HFF-Myc (cell line): ENCODE measurements at regions not wholly inside any gene's neighbourhood (a gene's known extent, or its start where the extent isn't known, plus 50 kb on each side); places are given as distances from the start of the nearest gene placed in this dataset.

Source experiments
- DNase-seq: peaks from one replicate; pipeline ENCODE4 v3.0.0-alpha.2; 2011; ENCODE audit warnings: low read depth; ENCODE audit errors: extremely low read depth
- H3K4me3 ChIP-seq: replicated peaks from 2 replicates; pipeline ENCODE4 v1.5.1; 2011; ENCODE audit warnings: low read depth, mild to moderate bottlenecking, control low read depth, low read length
- CTCF ChIP-seq: IDR thresholded peaks from 2 replicates; pipeline ENCODE4 v1.5.1; 2012; ENCODE audit warnings: mild to moderate bottlenecking, low read depth, low read length, control low read depth; ENCODE audit errors: missing control alignments

GRCh38 chr5:20694121-20694520, 706.1 kb upstream of the CDH18 start:
- DNase-seq, result no peak
- no peak overlapping the region for H3K4me3 ChIP-seq
- no peak for TF ChIP-seq CTCF

DNA sequence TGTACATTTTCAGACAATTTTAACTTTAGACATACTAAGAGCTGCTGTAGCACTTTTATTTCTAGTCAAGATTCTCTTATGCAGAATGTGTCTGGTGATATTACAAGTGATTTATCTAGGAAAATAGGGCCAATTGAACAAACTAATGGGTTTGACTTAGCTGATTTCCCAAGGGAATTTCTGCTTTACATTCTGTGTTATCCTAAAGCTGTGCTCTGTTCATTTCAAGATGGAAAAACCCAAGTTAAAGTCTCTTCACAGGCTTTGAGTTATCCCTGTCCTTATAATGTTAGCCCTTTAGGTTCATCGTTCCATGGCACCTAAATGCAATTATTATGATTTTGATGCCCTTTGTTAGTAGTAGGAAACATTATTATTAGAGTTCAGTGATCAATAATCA, 704.9 kb upstream of the CDH18 start:
- no peak for DNase-seq
- H3K4me3 ChIP-seq, result no peak overlapping the region
- TF ChIP-seq CTCF, result no peak

DNA sequence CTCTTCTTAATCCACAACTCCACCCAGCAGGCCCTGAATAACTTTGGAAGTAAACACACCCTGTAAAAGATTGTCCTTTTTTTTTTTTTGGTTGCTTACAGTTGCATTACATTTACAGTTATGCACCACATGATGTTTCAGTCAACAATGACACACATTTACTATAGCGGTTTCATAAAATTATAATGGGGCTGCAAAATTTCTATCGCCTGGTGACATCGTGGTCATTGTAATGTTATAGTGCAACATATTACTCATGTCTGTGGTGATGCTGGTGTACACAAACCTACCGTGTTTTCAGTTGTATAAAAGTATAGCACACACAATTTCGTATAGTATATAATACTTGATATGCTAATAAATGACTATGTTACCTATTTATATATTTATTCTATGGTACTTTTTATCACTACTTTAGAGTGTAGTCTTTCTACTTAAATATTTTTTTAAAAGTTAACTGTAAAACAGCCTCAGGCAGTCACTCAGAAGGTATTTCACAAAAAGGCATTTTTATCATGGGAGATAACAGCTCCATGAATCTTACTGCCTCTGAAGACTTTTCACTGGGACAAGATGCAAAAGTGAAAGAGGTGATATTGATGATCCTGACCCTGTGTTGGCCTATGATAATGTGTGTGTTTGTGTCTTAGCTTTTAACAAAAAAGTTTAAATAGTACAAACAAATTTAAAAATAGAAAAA, 695.4 kb upstream of the CDH18 start:
- DNase-seq, result no peak
- H3K4me3 ChIP-seq, result no peak overlapping the region
- no peak for TF ChIP-seq CTCF

DNA sequence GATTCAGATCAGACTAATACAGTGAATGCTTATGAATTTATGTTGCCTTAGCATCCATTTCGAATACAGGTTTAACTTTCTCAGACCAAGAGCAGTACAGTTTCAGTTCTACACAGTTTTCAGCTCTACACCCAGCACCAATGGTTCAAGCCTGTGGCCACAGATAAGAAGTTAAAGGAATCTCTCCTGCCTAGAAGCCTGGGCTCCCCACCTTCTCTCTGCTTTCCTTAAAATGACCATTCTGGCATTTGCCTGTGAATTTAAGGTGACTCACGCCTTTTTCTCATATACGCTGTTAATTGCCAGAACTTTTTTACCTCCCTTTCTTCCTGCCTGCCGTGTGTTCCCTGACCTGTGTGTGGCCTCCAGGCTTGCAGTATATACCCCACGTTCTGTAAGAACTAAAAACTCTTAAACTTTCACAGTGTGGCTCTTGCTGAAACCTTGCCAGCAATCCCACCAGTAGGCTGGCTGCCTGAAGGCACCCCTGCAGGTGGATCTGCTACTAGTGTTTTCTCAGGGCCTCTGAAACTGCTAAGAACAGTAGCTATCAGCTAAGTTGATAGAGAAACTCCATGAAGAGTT, 692.8 kb upstream of the CDH18 start:
- DNase-seq, result no peak
- H3K4me3 ChIP-seq, result no peak overlapping the region
- TF ChIP-seq CTCF, result no peak

DNA sequence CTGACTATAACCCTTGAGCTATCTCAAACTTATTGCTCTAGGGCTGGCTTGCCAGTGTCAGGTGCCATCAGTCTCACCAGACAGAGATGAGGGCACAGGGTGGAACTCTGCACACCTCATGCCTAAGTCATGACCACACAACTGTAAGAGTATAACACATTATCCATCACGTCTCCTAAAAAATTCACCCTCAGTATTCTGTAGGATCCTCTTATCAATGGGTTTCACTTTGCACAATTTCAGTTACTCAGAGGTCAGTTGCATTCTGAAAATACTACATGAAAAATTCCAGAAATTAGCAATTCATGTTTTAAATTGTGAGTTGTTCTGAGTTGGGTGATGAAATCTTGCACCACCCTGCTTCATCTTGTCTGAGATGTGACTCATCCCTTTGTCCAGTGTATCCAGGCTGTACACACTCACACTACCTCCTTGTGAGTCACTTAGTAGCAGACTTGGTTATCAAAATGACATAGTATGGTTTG, 690.9 kb upstream of the CDH18 start:
- no peak for DNase-seq
- H3K4me3 ChIP-seq, result no peak overlapping the region
- TF ChIP-seq CTCF, result no peak

DNA sequence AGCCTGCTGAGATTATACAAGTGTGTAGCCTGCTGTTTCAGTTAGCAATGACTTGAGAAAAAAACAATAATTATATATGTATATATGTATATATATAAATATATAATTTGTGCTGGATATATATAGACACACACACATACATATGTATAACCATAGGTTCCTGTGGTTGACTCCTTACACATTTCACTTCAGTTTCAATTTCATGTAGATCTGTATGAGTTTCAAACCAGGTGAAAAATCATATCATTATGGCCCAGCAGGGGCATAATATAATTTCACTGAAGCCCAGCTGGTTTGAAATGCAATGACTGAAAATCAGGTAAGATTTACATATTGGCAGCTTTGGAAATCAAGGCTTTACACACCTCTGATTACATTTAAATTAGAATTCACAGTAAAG, 690.4 kb upstream of the CDH18 start:
- TF ChIP-seq CTCF, result no peak
- DNase-seq, result no peak
- H3K4me3 ChIP-seq, result no peak overlapping the region
